ENCODE measurements at regions not wholly inside any gene's neighbourhood (a gene's known extent, or its start where the extent isn't known, plus 50 kb on each side); places are given as distances from the start of the nearest gene placed in this dataset.

- ChIA-PET CTCF (no interaction called here), POLR2A (no interaction called here)
- no peak overlapping the region for H3K4me3 ChIP-seq (ENCODE audit: low read depth, low read length)
- TF ChIP-seq CTCF (IDR thresholded peaks at IDR 0.05; ENCODE audit: insufficient read depth, low read length, missing control alignments), result no peak
- no peak for DNase-seq (ENCODE audit: low read depth, low spot score)
Measured at GRCh38 chr2:62334009-62334408, 138.1 kb downstream of the B3GNT2 start.

DNA sequence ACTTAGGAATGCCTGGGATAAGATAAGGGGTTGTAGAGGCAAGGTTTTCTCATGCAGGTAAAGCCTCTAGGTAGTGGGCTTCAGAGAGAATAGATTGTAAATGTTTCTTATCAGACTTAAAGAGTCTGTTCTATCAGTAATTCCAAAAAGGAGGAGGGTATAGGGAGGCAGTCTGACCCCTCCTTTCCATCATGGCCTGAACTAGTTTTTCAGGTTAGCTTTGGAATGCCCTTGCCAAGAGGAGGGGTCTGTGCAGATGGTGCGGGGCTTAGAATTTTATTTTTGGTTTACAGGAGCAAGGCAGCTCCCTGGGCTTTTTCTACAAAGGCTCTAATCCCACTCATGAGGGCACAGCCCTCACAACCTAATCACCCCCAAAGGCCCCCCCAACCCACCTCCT, 135.0 kb downstream of the B3GNT2 start:
- ChIA-PET POLR2A (no interaction called here), CTCF (no interaction called here)
- TF ChIP-seq CTCF (IDR thresholded peaks at IDR 0.05; ENCODE audit: insufficient read depth, low read length, missing control alignments), result no peak
- no peak overlapping the region for H3K4me3 ChIP-seq (ENCODE audit: low read depth, low read length)
- DNase-seq (ENCODE audit: low read depth, low spot score), result no peak

DNA sequence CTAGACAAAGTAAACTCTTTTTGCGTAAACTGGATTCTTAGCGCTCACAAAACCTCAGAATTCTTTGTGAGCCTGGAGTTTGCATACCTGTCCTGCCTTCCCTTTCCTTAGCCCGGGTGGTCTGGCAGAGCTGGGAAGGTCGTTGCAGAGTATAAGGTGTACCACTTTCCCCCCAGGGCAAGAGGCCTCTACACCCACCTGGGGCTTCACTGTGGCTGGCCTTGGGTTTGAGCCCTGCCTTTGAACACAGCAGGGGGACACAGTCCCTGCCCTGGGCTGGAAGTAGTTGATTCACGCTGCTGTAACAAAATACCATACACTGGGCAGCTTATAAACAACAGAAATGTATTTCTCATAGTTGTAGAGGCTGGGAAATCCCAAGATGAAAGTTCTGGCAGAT, 133.9 kb downstream of the B3GNT2 start:
- ChIA-PET CTCF (no interaction called here), POLR2A (no interaction called here)
- no peak overlapping the region for H3K4me3 ChIP-seq (ENCODE audit: low read depth, low read length)
- DNase-seq (ENCODE audit: low read depth, low spot score), result no peak
- no peak for TF ChIP-seq CTCF (IDR thresholded peaks at IDR 0.05; ENCODE audit: insufficient read depth, low read length, missing control alignments)

DNA sequence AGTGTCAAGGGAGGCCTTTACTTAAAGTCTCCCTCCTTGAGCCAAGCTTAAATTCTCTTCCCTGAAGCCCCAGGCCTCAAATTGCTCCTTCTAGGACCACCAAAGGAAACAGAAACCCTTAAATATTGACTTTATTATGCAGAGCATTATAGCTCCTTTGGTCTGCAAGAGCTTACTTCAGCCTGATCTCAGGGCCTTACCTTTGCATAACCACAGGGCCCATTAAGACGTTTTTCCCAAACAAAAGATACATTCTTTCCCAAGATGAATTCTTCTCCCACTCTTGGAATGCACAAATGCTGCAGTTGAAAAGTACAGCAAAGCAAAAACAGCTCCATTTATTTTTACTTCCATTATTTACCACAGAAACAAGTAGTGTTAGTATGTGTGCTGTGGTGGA, 130.8 kb downstream of the B3GNT2 start:
- DNase-seq (ENCODE audit: low read depth, low spot score), result no peak
- no peak for TF ChIP-seq CTCF (IDR thresholded peaks at IDR 0.05; ENCODE audit: insufficient read depth, low read length, missing control alignments)
- POLR2A ChIA-PET, result no interaction called here
- H3K4me3 ChIP-seq (ENCODE audit: low read depth, low read length), result no peak overlapping the region
- CTCF ChIA-PET, result no interaction called here

- TF ChIP-seq CTCF (IDR thresholded peaks at IDR 0.05; ENCODE audit: insufficient read depth, low read length, missing control alignments), result no peak
- H3K4me3 ChIP-seq (ENCODE audit: low read depth, low read length), result no peak overlapping the region
- CTCF ChIA-PET, result no interaction called here
- POLR2A ChIA-PET, result no interaction called here
- no peak for DNase-seq (ENCODE audit: low read depth, low spot score)
Measured at GRCh38 chr2:62325398-62325797, 129.5 kb downstream of the B3GNT2 start.

DNA sequence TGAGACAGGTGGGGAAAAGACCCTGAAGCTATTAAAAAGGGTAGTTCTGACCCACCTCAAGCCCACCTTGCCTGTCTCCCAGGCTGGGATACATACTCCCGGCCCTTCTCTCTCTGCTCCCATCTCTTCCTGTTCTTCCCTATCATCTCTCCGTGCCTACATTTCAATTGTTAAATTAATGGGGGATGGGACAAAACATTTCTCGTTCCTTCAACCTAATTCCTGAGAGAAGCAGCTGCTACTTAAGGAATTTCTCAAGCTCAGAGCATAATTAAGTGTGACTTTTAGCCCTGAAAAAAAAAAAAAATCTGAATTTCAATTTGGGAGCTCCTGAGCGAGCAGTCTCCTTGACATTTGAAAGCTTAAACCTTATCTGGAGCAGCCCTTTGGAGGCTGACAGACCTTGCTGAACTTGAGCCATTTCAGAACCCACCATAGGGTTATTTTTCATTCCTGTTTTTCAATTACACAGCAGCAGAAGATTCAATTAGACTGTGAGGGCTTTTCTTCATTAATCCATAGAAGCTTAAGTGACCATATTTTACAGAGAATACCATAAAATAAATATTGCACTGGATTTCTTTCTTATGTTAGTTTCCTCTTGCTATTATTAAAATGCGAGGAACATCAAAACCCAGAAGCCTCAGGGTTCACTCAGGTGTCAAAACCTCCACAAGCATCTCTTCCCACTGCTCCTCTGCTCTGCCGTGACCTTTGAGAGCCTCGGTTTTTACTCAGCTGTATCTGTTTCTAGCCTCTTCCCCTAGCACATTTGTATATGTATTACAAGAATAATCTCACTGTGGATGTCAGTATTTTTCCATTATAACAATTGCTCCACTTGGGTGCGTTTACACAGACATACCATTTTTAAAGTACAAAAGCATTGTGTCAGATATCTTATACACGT, 125.7 kb downstream of the B3GNT2 start:
- ChIA-PET POLR2A (no interaction called here), CTCF (no interaction called here)
- H3K4me3 ChIP-seq (ENCODE audit: low read depth, low read length), result no peak overlapping the region
- no peak for TF ChIP-seq CTCF (IDR thresholded peaks at IDR 0.05; ENCODE audit: insufficient read depth, low read length, missing control alignments)
- DNase-seq (ENCODE audit: low read depth, low spot score), result no peak

Measured in AG04449 (cell line).